H1 (cell line): ENCODE measurements at regions not wholly inside any gene's neighbourhood (a gene's known extent, or its start where the extent isn't known, plus 50 kb on each side); places are given as distances from the start of the nearest gene placed in this dataset.

Source experiments
- CTCF ChIA-PET: fragments of 300-600 bp; sonication (Branson Sonifier 250); formaldehyde crosslinking; loops from one replicate; lab custom pipeline; 2021; ENCODE audit not compliant: partially characterized antibody; lab: Charles Lee
- POLR2A ChIA-PET: fragments of 300-600 bp; sonication (Branson Sonifier 250); formaldehyde crosslinking; loops from one replicate; lab custom pipeline; 2021; ENCODE audit warnings: inconsistent platforms; ENCODE audit not compliant: partially characterized antibody; lab: Charles Lee
- DNase-seq, 2 experiments: peaks; one replicate each; pipeline versions ENCODE4 v3.0.0 to v3.0.0-alpha.2; 2010 to 2022; ENCODE audit warnings: low spot score in 2 of 2, low read depth in 1 of 2, mixed read lengths in 1 of 2
- FAIRE-seq: peaks from 2 replicates; lab custom pipeline; 2011; peaks lifted over from hg19 to GRCh38; lab: Jason Lieb, UNC
- H2AFZ ChIP-seq: 2 replicates; pipeline ENCODE4 v1.8.1; 2012; ENCODE audit warnings: low read length, inconsistent platforms
- H2AK5ac ChIP-seq: 2 replicates; pipeline ENCODE4 v1.6.1; 2013; ENCODE audit warnings: low read depth, low read length
- H2BK120ac ChIP-seq: replicated peaks from 2 replicates; pipeline ENCODE3; 2013; ENCODE audit warnings: low read depth, low read length, inconsistent platforms
- H2BK12ac ChIP-seq: 2 replicates; pipeline ENCODE4 v1.6.1; 2013; ENCODE audit warnings: low read depth, low read length
- H2BK15ac ChIP-seq: 2 replicates; pipeline ENCODE4 v1.6.1; 2013; ENCODE audit warnings: low read length
- H2BK20ac ChIP-seq: 2 replicates; pipeline ENCODE4 v1.6.1; 2013; ENCODE audit warnings: low read length
- H2BK5ac ChIP-seq: 2 replicates; pipeline ENCODE4 v1.6.1; 2013; ENCODE audit warnings: low read depth, low read length
- H3K14ac ChIP-seq: 2 replicates; pipeline ENCODE4 v1.6.1; 2013; ENCODE audit warnings: inconsistent platforms; ENCODE audit not compliant: insufficient read length
- H3K18ac ChIP-seq: 2 replicates; pipeline ENCODE4 v1.6.1; 2013; ENCODE audit warnings: low read length; ENCODE audit errors: extremely low read depth
- H3K23ac ChIP-seq: 2 replicates; pipeline ENCODE4 v1.6.1; 2013; ENCODE audit warnings: inconsistent platforms; ENCODE audit not compliant: insufficient read length
- H3K23me2 ChIP-seq: 2 replicates; pipeline ENCODE4 v1.6.1; 2013; ENCODE audit warnings: low read depth, low read length
- H3K27ac ChIP-seq: 2 replicates; pipeline ENCODE4 v1.6.1; 2011; ENCODE audit warnings: low read depth, low read length, inconsistent platforms
- H3K27me3 ChIP-seq, 4 experiments: replicated peaks in 1 of 4; 1 replicate in 1 of 4; 2 replicates in 3 of 4; pipeline versions ENCODE4 v1.6.1 to v1.8.1; 2011 to 2013; ENCODE audit warnings: low read length in 3 of 4, mild to moderate bottlenecking in 3 of 4, inconsistent platforms in 2 of 4, mixed read lengths in 2 of 4, moderate library complexity in 1 of 4; ENCODE audit not compliant: control insufficient read depth in 3 of 4, insufficient read depth in 3 of 4; ENCODE audit errors: extremely low read depth in 1 of 4
- H3K36me3 ChIP-seq, 4 experiments: 2 replicates each; pipeline versions ENCODE4 v1.6.1 to v1.8.1; 2011 to 2013; ENCODE audit warnings: mild to moderate bottlenecking in 4 of 4, low read length in 3 of 4, moderate library complexity in 2 of 4, control low read depth in 1 of 4, inconsistent platforms in 1 of 4; ENCODE audit not compliant: insufficient read depth in 4 of 4, control insufficient read depth in 2 of 4
- H3K4ac ChIP-seq: replicated peaks from 2 replicates; pipeline ENCODE3; 2013; ENCODE audit warnings: low read length, low read depth, mixed read lengths, inconsistent platforms; ENCODE audit not compliant: insufficient read length
- H3K4me1 ChIP-seq, 4 experiments: replicated peaks in 1 of 4; 1 replicate in 1 of 4; 2 replicates in 3 of 4; pipeline versions ENCODE4 v1.6.1 to v1.8.1; 2011 to 2013; ENCODE audit warnings: low read length in 3 of 4, inconsistent platforms in 2 of 4, mixed read lengths in 1 of 4; ENCODE audit not compliant: insufficient read depth in 4 of 4, control insufficient read depth in 3 of 4
- H3K4me2 ChIP-seq, 2 experiments: 2 replicates each; pipeline versions ENCODE4 v1.6.1 to v1.8.1; 2011 to 2013; ENCODE audit warnings: low read depth in 2 of 2, low read length in 2 of 2, control low read depth in 1 of 2, inconsistent platforms in 1 of 2, mild to moderate bottlenecking in 1 of 2; ENCODE audit not compliant: insufficient read depth in 1 of 2
- H3K4me3 ChIP-seq, 4 experiments: fragments of 200-600, 300-600 bp in 1 of 4; sonication (generic), shearing (Covaris generic), sonication (Bioruptor Twin) in 1 of 4; 2 replicates each; pipeline versions ENCODE4 v1.5.1 to v1.8.1; 2011 to 2016; ENCODE audit warnings: low read length in 4 of 4, low read depth in 3 of 4, control low read depth in 2 of 4, inconsistent platforms in 2 of 4, mild to moderate bottlenecking in 2 of 4, mixed read lengths in 1 of 4, moderate library complexity in 1 of 4; ENCODE audit not compliant: insufficient read depth in 2 of 4; ENCODE audit errors: extremely low read depth in 1 of 4
- H3K56ac ChIP-seq: replicated peaks from 2 replicates; pipeline ENCODE3; 2013; ENCODE audit warnings: low read depth, mild to moderate bottlenecking, mixed read lengths, low read length, inconsistent platforms; ENCODE audit not compliant: insufficient read length
- H3K79me1 ChIP-seq: 2 replicates; pipeline ENCODE4 v1.6.1; 2013; ENCODE audit warnings: low read depth, low read length, control low read depth
- H3K79me2 ChIP-seq, 2 experiments: 2 replicates each; pipeline versions ENCODE4 v1.6.1 to v1.8.1; 2012 to 2013; ENCODE audit warnings: low read length in 2 of 2, mild to moderate bottlenecking in 2 of 2, inconsistent platforms in 1 of 2; ENCODE audit not compliant: insufficient read depth in 2 of 2, control insufficient read depth in 1 of 2
- H3K9ac ChIP-seq, 4 experiments: replicated peaks in 1 of 4; 1 replicate in 1 of 4; 2 replicates in 3 of 4; pipeline versions ENCODE4 v1.6.1 to v1.8.1; 2011 to 2013; ENCODE audit warnings: low read depth in 3 of 4, low read length in 3 of 4, control low read depth in 2 of 4, mild to moderate bottlenecking in 2 of 4, moderate library complexity in 2 of 4, inconsistent platforms in 1 of 4; ENCODE audit errors: extremely low read depth in 1 of 4
- H3K9me3 ChIP-seq, 2 experiments: 2 replicates each; pipeline versions ENCODE4 v1.6.1 to v1.8.1; 2012 to 2013; ENCODE audit warnings: mild to moderate bottlenecking in 2 of 2, moderate library complexity in 2 of 2, control low read depth in 1 of 2, inconsistent platforms in 1 of 2, low read depth in 1 of 2, low read length in 1 of 2, mixed read lengths in 1 of 2; ENCODE audit not compliant: insufficient read depth in 2 of 2
- H4K20me1 ChIP-seq, 2 experiments: replicated peaks in 1 of 2; 2 replicates each; pipeline versions ENCODE3 to v1.8.1; 2011 to 2013; ENCODE audit warnings: inconsistent platforms in 2 of 2, low read length in 2 of 2, mild to moderate bottlenecking in 1 of 2; ENCODE audit not compliant: insufficient read depth in 2 of 2, control insufficient read depth in 1 of 2
- H4K5ac ChIP-seq: 2 replicates; pipeline ENCODE4 v1.6.1; 2013; ENCODE audit warnings: low read length, low read depth, mixed read lengths, inconsistent platforms; ENCODE audit not compliant: insufficient read length
- H4K8ac ChIP-seq: 2 replicates; pipeline ENCODE4 v1.8.0; 2013; ENCODE audit warnings: mild to moderate bottlenecking, moderate library complexity, low read length, inconsistent platforms; ENCODE audit not compliant: insufficient read depth; ENCODE audit errors: extremely low read depth
- H4K91ac ChIP-seq: replicated peaks from 2 replicates; pipeline ENCODE3; 2013; ENCODE audit warnings: low read length, mixed read lengths, inconsistent platforms; ENCODE audit not compliant: insufficient read length
- ASH2L ChIP-seq: fragments of 200-600, 300-600 bp; sonication (generic); IDR thresholded peaks from one replicate; pipeline ENCODE4 v1.7.1; 2017; ENCODE audit warnings: low read length
- BACH1 ChIP-seq: IDR thresholded peaks from 2 replicates; pipeline ENCODE4 v1.6.1; 2012; ENCODE audit warnings: low read length, improper control_type of control experiment
- BCL11A ChIP-seq, 2 experiments: IDR thresholded peaks; one replicate each; pipeline ENCODE4 v1.6.1; 2011; ENCODE audit warnings: low read depth in 2 of 2, low read length in 2 of 2, mild to moderate bottlenecking in 2 of 2
- CHD1 ChIP-seq: IDR thresholded peaks from 2 replicates; pipeline ENCODE4 v1.6.1; 2012; ENCODE audit warnings: low read depth, low read length, improper control_type of control experiment
- EGR1 ChIP-seq: IDR thresholded peaks from 2 replicates; pipeline ENCODE4 v1.6.1; 2011; ENCODE audit warnings: low read depth, low read length, borderline replicate concordance
- GABPA ChIP-seq: IDR thresholded peaks from 2 replicates; pipeline ENCODE4 v1.6.1; 2011; ENCODE audit warnings: mild to moderate bottlenecking, low read length, moderate library complexity, borderline replicate concordance; ENCODE audit not compliant: insufficient read depth
- JUND ChIP-seq: IDR thresholded peaks from 2 replicates; pipeline ENCODE4 v1.6.1; 2011; ENCODE audit warnings: mild to moderate bottlenecking, improper control_type of control experiment, low read length
- SP1 ChIP-seq: IDR thresholded peaks from 2 replicates; pipeline ENCODE4 v1.6.1; 2011; ENCODE audit warnings: low read depth, low read length
- SP2 ChIP-seq: IDR thresholded peaks from 2 replicates; pipeline ENCODE4 v1.6.1; 2012; ENCODE audit warnings: mild to moderate bottlenecking, low read length, inconsistent platforms
- TAF7 ChIP-seq: optimal IDR thresholded peaks from 2 replicates; pipeline ENCODE3; 2011; ENCODE audit warnings: low read depth, mild to moderate bottlenecking, inconsistent platforms, low read length, moderate library complexity, borderline replicate concordance
- TEAD4 ChIP-seq: IDR thresholded peaks from 2 replicates; pipeline ENCODE4 v1.6.1; 2012; ENCODE audit warnings: low read depth, low read length, inconsistent platforms, mixed read lengths
- ZNF274 ChIP-seq: IDR thresholded peaks from 2 replicates; pipeline ENCODE4 v1.7.0; 2012; ENCODE audit warnings: low read length, borderline replicate concordance; ENCODE audit errors: extremely low read depth
- WGBS, 2 experiments: shearing (Covaris generic) in 1 of 2; methylation state at CpG; one replicate each; pipeline versions ENCODE4 v1.1.6 to v1.1.7; 2013 to 2015; ENCODE audit warnings: low lambda C conversion rate in 2 of 2, mixed read lengths in 2 of 2, inconsistent platforms in 1 of 2, low coverage in 1 of 2, missing lambda C conversion rate in 1 of 2; ENCODE audit not compliant: insufficient replicate concordance in 2 of 2, insufficient coverage in 1 of 2, insufficient read length in 1 of 2; ENCODE audit errors: extremely low coverage in 1 of 2, missing lambda C conversion rate in 1 of 2; 5-methylcytosine and 5-hydroxymethylcytosine counted together
- TF ChIP-seq, protein P1 (sequence below): IDR thresholded peaks from 2 replicates; pipeline ENCODE4 v1.6.1; 2011; ENCODE audit warnings: low read length, improper control_type of control experiment
- TF ChIP-seq, protein P2 (sequence below): IDR thresholded peaks from 2 replicates; pipeline ENCODE4 v1.6.1; 2011; ENCODE audit warnings: low read depth, mild to moderate bottlenecking, low read length; ENCODE audit not compliant: insufficient read depth

DNA sequence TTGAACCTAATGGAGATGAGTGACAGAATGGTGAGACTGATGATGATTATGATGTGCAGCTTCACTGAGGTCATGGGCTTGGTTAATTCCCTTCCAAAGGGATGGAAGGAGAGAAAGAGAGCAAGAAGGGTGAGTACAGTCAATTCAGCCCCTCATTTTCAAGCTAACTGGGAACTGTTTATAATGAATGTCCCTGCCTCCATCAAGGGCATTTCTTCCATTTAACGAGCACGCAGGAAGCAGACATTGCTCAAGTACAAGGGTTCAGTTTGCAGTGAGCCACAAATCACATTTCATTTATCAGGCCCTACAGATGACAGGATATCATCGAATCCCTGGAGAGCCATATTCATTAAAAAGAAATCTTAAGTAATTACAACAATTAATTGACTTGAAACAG is 158.3 kb upstream of the EEF1E1 start:
- Histone ChIP-seq H2BK12ac (no peak overlapping the region), H2BK15ac (no peak overlapping the region), H3K27me3 (no peaks in the 10 kb centered on the region), H3K79me2 (no peaks in the 10 kb centered on the region), H3K23ac (no peak overlapping the region), H4K5ac (no peak overlapping the region), H2BK20ac (no peak overlapping the region), H2BK120ac (no peak overlapping the region), H3K4me2 (no peak overlapping the region), H3K36me3 (no peaks in the 10 kb centered on the region), H4K91ac (no peak overlapping the region), H3K9me3 (no peaks in the 10 kb centered on the region), H3K23me2 (no peaks in the 10 kb centered on the region), H2BK5ac (no peak overlapping the region), H3K4me1 (no peaks in the 10 kb centered on the region), H2AFZ (no peak overlapping the region), H4K8ac (no peak overlapping the region), H4K20me1 (no peaks in the 10 kb centered on the region), H3K4me3 (no peak overlapping the region), H3K27ac (no peak overlapping the region), H3K9ac (no peak overlapping the region), H3K18ac (no peak overlapping the region), H3K79me1 (no peaks in the 10 kb centered on the region), H3K14ac (no peak overlapping the region), H2AK5ac (no peak overlapping the region), H3K4ac (no peak overlapping the region), H3K56ac (no peak overlapping the region)
- FAIRE-seq (no peak), DNase-seq (no peak)
- POLR2A ChIA-PET = no interaction called here
- CTCF ChIA-PET = no interaction called here
- 88% methylated on average over 3 of the region's 3 CpGs; no CpG with 5 or more reads in 1 of the 2 experiments for WGBS, 2 experiments
- TF ChIP-seq ASH2L (no peak), EGR1 (no peak), SP2 (no peak), SP1 (no peak), GABPA (no peak), ZNF274 (no peak), JUND (no peak), TEAD4 (no peak), BCL11A (IDR thresholded peaks at IDR 0.05; ENCODE audit: low read depth in 2 of 2, low read length in 2 of 2) (no peak), BACH1 (no peak), TAF7 (no peak), CHD1 (no peak)
- TF ChIP-seq, protein P1, sequence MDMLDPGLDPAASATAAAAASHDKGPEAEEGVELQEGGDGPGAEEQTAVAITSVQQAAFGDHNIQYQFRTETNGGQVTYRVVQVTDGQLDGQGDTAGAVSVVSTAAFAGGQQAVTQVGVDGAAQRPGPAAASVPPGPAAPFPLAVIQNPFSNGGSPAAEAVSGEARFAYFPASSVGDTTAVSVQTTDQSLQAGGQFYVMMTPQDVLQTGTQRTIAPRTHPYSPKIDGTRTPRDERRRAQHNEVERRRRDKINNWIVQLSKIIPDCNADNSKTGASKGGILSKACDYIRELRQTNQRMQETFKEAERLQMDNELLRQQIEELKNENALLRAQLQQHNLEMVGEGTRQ = no peak
- TF ChIP-seq, protein P2, sequence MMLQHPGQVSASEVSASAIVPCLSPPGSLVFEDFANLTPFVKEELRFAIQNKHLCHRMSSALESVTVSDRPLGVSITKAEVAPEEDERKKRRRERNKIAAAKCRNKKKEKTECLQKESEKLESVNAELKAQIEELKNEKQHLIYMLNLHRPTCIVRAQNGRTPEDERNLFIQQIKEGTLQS = no peak
